HEK293 (cell line): ENCODE measurements at regions not wholly inside any gene's neighbourhood (a gene's known extent, or its start where the extent isn't known, plus 50 kb on each side); places are given as distances from the start of the nearest gene placed in this dataset.

Experiments
- CTCF ChIA-PET: fragments of 350-600 bp; formaldehyde crosslinking; extraction: SDS; loops from one replicate; lab custom pipeline; 2021; ENCODE audit warnings: antibody characterized with exemption; lab: Yijun Ruan, JAX
- POLR2A ChIA-PET: fragments of 300-600 bp; formaldehyde crosslinking; extraction: SDS; loops from one replicate; lab custom pipeline; 2020; ENCODE audit warnings: antibody characterized with exemption, inconsistent platforms; lab: Yijun Ruan, JAX
- H3K27ac ChIP-seq: fragments of 200-500 bp; sonication (Bioruptor generic); 2 replicates; pipeline ENCODE4 v1.5.1; 2014; ENCODE audit warnings: low read depth, low read length, control low read depth, inconsistent platforms; ENCODE audit errors: extremely low read depth
- H3K36me3 ChIP-seq, 2 experiments: fragments of 200-500 bp in 1 of 2; sonication (Bioruptor generic) in 1 of 2; 1 replicate in 1 of 2; 2 replicates in 1 of 2; pipeline ENCODE4 v1.5.1; 2014 to 2017; ENCODE audit warnings: inconsistent platforms in 2 of 2, low read length in 2 of 2; ENCODE audit not compliant: control insufficient read depth in 2 of 2, insufficient read depth in 1 of 2
- H3K4me1 ChIP-seq: fragments of 200-500 bp; sonication (Bioruptor generic); 2 replicates; pipeline ENCODE4 v1.5.1; 2014; ENCODE audit warnings: mild to moderate bottlenecking, low read length, inconsistent platforms; ENCODE audit not compliant: control insufficient read depth, insufficient read depth
- H3K4me3 ChIP-seq: 2 replicates; pipeline ENCODE4 v1.5.1; 2011; ENCODE audit warnings: low read depth, mild to moderate bottlenecking, control low read depth, low read length, moderate library complexity
- H3K9me3 ChIP-seq: fragments of 200-500 bp; sonication (Bioruptor generic); 2 replicates; pipeline ENCODE4 v1.5.1; 2014; ENCODE audit warnings: low read depth, low read length, inconsistent platforms; ENCODE audit not compliant: control insufficient read depth, insufficient read depth
- BCL11A ChIP-seq: fragments of 450-650 bp; formaldehyde crosslinking; IDR thresholded peaks from 2 replicates; pipeline ENCODE4 v1.5.1; 2016; ENCODE audit warnings: low read depth, missing biosample characterization, missing genetic modification characterization
- FEZF1 ChIP-seq: fragments of 450-650 bp; formaldehyde crosslinking; IDR thresholded peaks from 2 replicates; pipeline ENCODE4 v1.5.1; 2016; ENCODE audit warnings: missing biosample characterization, missing genetic modification characterization
- HOXA7 ChIP-seq: sonication (generic); formaldehyde crosslinking; IDR thresholded peaks from 2 replicates; pipeline ENCODE4 v1.8.1; 2022; ENCODE audit warnings: missing genetic modification reagents, borderline replicate concordance
- IKZF3 ChIP-seq: fragments of 450-650 bp; IDR thresholded peaks from 2 replicates; pipeline ENCODE4 v1.5.0; 2018; ENCODE audit warnings: missing biosample characterization, mild to moderate bottlenecking, missing genetic modification characterization, moderate library complexity
- SCRT1 ChIP-seq: fragments of 450-650 bp; formaldehyde crosslinking; IDR thresholded peaks from 2 replicates; pipeline ENCODE4 v1.5.1; 2016; ENCODE audit warnings: missing biosample characterization, missing genetic modification characterization, borderline replicate concordance
- SCRT2 ChIP-seq: fragments of 450-650 bp; formaldehyde crosslinking; IDR thresholded peaks from 2 replicates; pipeline ENCODE4 v1.5.1; 2016; ENCODE audit warnings: missing biosample characterization, missing genetic modification characterization
- TRIM28 ChIP-seq: IDR thresholded peaks from 2 replicates; pipeline ENCODE4 v1.6.1; 2011; ENCODE audit warnings: low read length, control low read depth, borderline replicate concordance
- WT1 ChIP-seq: fragments of 450-650 bp; formaldehyde crosslinking; IDR thresholded peaks from 2 replicates; pipeline ENCODE4 v1.5.1; 2016; ENCODE audit warnings: missing biosample characterization, missing genetic modification characterization
- YY1 ChIP-seq: fragments of 450-650 bp; formaldehyde crosslinking; IDR thresholded peaks from 2 replicates; pipeline ENCODE4 v1.5.1; 2018; ENCODE audit warnings: missing biosample characterization, missing genetic modification characterization
- YY2 ChIP-seq: fragments of 450-650 bp; formaldehyde crosslinking; IDR thresholded peaks from 2 replicates; pipeline ENCODE4 v1.5.1; 2016; ENCODE audit warnings: missing biosample characterization, missing genetic modification characterization
- ZNF132 ChIP-seq: fragments of 450-650 bp; formaldehyde crosslinking; IDR thresholded peaks from 2 replicates; pipeline ENCODE4 v1.5.1; 2017; ENCODE audit warnings: missing biosample characterization, missing genetic modification characterization, borderline replicate concordance
- ZNF16 ChIP-seq: fragments of 450-650 bp; formaldehyde crosslinking; IDR thresholded peaks from 2 replicates; pipeline ENCODE4 v1.5.1; 2016; ENCODE audit warnings: low read depth, missing biosample characterization, missing genetic modification characterization
- ZNF19 ChIP-seq: fragments of 450-650 bp; formaldehyde crosslinking; IDR thresholded peaks from 2 replicates; pipeline ENCODE4; 2016; ENCODE audit warnings: missing biosample characterization, missing genetic modification characterization, low read depth
- ZNF341 ChIP-seq: fragments of 450-650 bp; formaldehyde crosslinking; IDR thresholded peaks from 2 replicates; pipeline ENCODE4; 2016; ENCODE audit warnings: low read depth, missing biosample characterization, missing genetic modification characterization
- ZNF37A ChIP-seq: fragments of 450-650 bp; IDR thresholded peaks from 2 replicates; pipeline ENCODE4 v1.5.1; 2018; ENCODE audit warnings: missing biosample characterization, missing genetic modification characterization
- ZNF404 ChIP-seq: fragments of 450-650 bp; formaldehyde crosslinking; IDR thresholded peaks from 2 replicates; pipeline ENCODE4 v1.5.1; 2017; ENCODE audit warnings: missing biosample characterization, missing genetic modification characterization
- ZNF558 ChIP-seq: fragments of 450-650 bp; formaldehyde crosslinking; IDR thresholded peaks from 2 replicates; pipeline ENCODE4 v1.5.1; 2016; ENCODE audit warnings: missing biosample characterization, missing genetic modification characterization
- ZNF596 ChIP-seq: fragments of 450-650 bp; IDR thresholded peaks from 2 replicates; pipeline ENCODE4 v1.5.0; 2018; ENCODE audit warnings: missing biosample characterization, mild to moderate bottlenecking, missing genetic modification characterization, moderate library complexity
- ZNF664 ChIP-seq: fragments of 450-650 bp; formaldehyde crosslinking; IDR thresholded peaks from 2 replicates; pipeline ENCODE4 v1.5.1; 2016; ENCODE audit warnings: missing biosample characterization, missing genetic modification characterization
- ZNF677 ChIP-seq: fragments of 450-650 bp; IDR thresholded peaks from 2 replicates; pipeline ENCODE4 v1.5.0; 2018; ENCODE audit warnings: missing biosample characterization, mild to moderate bottlenecking, missing genetic modification characterization, moderate library complexity
- ZNF777 ChIP-seq: fragments of 450-650 bp; formaldehyde crosslinking; IDR thresholded peaks from 2 replicates; pipeline ENCODE4 v1.5.1; 2017; ENCODE audit warnings: missing biosample characterization, missing genetic modification characterization, borderline replicate concordance
- ZNF791 ChIP-seq: fragments of 450-650 bp; formaldehyde crosslinking; IDR thresholded peaks from 2 replicates; pipeline ENCODE4 v1.5.1; 2016; ENCODE audit warnings: missing biosample characterization, missing genetic modification characterization
- ZSCAN23 ChIP-seq: fragments of 450-650 bp; formaldehyde crosslinking; IDR thresholded peaks from 2 replicates; pipeline ENCODE4 v1.5.1; 2016; ENCODE audit warnings: missing biosample characterization, missing genetic modification characterization
- TF ChIP-seq, protein P1 (sequence below): fragments of 450-650 bp; formaldehyde crosslinking; conservative IDR thresholded peaks from 2 replicates; pipeline ENCODE4 v1.5.1; 2016; ENCODE audit warnings: low read depth, missing biosample characterization, missing genetic modification characterization
- TF ChIP-seq, protein P2 (sequence below): fragments of 450-650 bp; formaldehyde crosslinking; IDR thresholded peaks from 2 replicates; pipeline ENCODE4 v1.5.1; 2016; ENCODE audit warnings: missing biosample characterization, missing genetic modification characterization, borderline replicate concordance
- TF ChIP-seq, protein P3 (sequence below): fragments of 450-650 bp; formaldehyde crosslinking; IDR thresholded peaks from 2 replicates; pipeline ENCODE4 v1.5.1; 2016; ENCODE audit warnings: missing biosample characterization, missing genetic modification characterization
- TF ChIP-seq, protein P4 (sequence below): fragments of 450-650 bp; formaldehyde crosslinking; IDR thresholded peaks from 2 replicates; pipeline ENCODE4 v1.5.1; 2016; ENCODE audit warnings: missing biosample characterization, missing genetic modification characterization
- TF ChIP-seq, protein P5 (sequence below): fragments of 450-650 bp; formaldehyde crosslinking; IDR thresholded peaks from 2 replicates; pipeline ENCODE4 v1.5.1; 2016; ENCODE audit warnings: missing biosample characterization, missing genetic modification characterization

DNA sequence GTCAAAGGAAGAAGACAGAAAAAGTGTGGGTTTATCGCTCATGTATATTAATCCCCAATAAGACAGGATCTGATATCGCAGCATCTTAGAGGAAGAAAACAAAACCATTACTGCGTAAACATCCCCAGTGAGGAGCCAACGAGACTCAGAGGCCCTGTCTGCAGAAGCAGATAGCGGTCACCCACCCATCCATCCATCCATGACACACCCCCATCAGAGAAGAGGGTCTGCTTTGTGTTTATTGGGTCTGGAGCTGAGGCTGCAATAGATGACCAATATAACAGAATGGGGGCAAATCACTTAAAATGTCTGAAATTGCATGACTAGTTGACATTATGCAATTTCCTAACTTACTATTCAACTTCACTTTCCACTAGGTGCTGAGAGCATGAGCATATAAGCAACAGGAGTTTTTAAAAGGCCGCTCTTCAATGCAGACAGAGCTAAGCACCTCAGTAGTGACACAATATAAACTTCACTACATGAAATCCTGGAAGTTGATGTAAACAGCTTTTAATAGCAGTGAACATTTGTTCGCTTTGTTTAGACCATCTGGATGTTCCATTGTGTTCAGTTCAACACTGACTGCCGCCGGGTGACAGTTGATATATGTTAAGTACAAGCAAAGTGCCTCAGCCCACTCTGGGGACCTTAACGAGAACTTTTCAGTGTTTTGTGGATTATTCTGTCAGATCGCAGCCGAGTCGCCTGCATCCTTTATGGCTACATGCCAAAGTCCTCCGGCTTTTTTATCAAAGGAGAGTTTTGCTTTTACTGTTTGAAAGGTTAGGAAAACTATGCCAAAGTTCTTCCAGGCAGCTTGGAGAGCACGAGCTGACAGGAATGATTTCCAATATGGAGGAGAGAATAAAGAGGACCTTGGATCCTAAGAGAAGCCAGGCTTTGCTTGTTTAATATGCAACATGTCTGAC is 167.5 kb downstream of the ZNF281 start:
- CTCF ChIA-PET: interaction anchor here (0.6 to 1.2 kb wide), 3 partner anchors 13 to 796 kb away, joined by 3 read pairs; no protein-coding TSS in a partner anchor
- H3K4me3 ChIP-seq: no peak overlapping the region
- peak; percentile 53; the same call in 1 of the 2 replicates for TF ChIP-seq SCRT1 (tag by site-specific recombination)
- TF ChIP-seq ZSCAN23 (tag by site-specific recombination): no peak
- TF ChIP-seq, protein P1, sequence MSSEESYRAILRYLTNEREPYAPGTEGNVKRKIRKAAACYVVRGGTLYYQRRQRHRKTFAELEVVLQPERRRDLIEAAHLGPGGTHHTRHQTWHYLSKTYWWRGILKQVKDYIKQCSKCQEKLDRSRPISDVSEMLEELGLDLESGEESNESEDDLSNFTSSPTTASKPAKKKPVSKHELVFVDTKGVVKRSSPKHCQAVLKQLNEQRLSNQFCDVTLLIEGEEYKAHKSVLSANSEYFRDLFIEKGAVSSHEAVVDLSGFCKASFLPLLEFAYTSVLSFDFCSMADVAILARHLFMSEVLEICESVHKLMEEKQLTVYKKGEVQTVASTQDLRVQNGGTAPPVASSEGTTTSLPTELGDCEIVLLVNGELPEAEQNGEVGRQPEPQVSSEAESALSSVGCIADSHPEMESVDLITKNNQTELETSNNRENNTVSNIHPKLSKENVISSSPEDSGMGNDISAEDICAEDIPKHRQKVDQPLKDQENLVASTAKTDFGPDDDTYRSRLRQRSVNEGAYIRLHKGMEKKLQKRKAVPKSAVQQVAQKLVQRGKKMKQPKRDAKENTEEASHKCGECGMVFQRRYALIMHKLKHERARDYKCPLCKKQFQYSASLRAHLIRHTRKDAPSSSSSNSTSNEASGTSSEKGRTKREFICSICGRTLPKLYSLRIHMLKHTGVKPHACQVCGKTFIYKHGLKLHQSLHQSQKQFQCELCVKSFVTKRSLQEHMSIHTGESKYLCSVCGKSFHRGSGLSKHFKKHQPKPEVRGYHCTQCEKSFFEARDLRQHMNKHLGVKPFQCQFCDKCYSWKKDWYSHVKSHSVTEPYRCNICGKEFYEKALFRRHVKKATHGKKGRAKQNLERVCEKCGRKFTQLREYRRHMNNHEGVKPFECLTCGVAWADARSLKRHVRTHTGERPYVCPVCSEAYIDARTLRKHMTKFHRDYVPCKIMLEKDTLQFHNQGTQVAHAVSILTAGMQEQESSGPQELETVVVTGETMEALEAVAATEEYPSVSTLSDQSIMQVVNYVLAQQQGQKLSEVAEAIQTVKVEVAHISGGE (tag by site-specific recombination): no peak
- TF ChIP-seq IKZF3: 0 out of 2 replicates have a peak, but pooled peaks have one; percentile 15
- TF ChIP-seq ZNF16: no peak
- no peak for TF ChIP-seq ZNF341 (tag by site-specific recombination)
- TF ChIP-seq ZNF558 (tag by site-specific recombination): no peak
- no peak for TF ChIP-seq ZNF19 (tag by site-specific recombination)
- TF ChIP-seq, protein P2, sequence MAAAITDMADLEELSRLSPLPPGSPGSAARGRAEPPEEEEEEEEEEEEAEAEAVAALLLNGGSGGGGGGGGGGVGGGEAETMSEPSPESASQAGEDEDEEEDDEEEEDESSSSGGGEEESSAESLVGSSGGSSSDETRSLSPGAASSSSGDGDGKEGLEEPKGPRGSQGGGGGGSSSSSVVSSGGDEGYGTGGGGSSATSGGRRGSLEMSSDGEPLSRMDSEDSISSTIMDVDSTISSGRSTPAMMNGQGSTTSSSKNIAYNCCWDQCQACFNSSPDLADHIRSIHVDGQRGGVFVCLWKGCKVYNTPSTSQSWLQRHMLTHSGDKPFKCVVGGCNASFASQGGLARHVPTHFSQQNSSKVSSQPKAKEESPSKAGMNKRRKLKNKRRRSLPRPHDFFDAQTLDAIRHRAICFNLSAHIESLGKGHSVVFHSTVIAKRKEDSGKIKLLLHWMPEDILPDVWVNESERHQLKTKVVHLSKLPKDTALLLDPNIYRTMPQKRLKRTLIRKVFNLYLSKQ (tag by site-specific recombination): no peak
- no peak for TF ChIP-seq YY2 (tag by site-specific recombination)
- TF ChIP-seq SCRT2: peak; percentile 96
- TF ChIP-seq ZNF791 (tag by site-specific recombination): no peak
- no peak for TF ChIP-seq BCL11A (tag by site-specific recombination)
- TF ChIP-seq, protein P3, sequence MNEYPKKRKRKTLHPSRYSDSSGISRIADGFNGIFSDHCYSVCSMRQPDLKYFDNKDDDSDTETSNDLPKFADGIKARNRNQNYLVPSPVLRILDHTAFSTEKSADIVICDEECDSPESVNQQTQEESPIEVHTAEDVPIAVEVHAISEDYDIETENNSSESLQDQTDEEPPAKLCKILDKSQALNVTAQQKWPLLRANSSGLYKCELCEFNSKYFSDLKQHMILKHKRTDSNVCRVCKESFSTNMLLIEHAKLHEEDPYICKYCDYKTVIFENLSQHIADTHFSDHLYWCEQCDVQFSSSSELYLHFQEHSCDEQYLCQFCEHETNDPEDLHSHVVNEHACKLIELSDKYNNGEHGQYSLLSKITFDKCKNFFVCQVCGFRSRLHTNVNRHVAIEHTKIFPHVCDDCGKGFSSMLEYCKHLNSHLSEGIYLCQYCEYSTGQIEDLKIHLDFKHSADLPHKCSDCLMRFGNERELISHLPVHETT (tag by site-specific recombination): no peak
- TF ChIP-seq ZNF664 (tag by site-specific recombination): no peak
- TF ChIP-seq ZNF677: no peak
- no peak for TF ChIP-seq ZNF132 (tag by site-specific recombination)
- no peak for TF ChIP-seq ZNF596 (tag by site-specific recombination)
- no peak for TF ChIP-seq HOXA7 (CRISPR knock-in tag)
- TF ChIP-seq ZNF404 (tag by site-specific recombination): no peak
- TF ChIP-seq, protein P4, sequence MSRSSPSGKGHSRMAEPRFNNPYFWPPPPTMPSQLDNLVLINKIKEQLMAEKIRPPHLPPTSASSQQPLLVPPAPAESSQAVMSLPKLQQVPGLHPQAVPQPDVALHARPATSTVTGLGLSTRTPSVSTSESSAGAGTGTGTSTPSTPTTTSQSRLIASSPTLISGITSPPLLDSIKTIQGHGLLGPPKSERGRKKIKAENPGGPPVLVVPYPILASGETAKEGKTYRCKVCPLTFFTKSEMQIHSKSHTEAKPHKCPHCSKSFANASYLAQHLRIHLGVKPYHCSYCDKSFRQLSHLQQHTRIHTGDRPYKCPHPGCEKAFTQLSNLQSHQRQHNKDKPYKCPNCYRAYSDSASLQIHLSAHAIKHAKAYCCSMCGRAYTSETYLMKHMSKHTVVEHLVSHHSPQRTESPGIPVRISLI (tag by site-specific recombination): no peak
- TF ChIP-seq WT1 (tag by site-specific recombination): peak; percentile 54; the same call in 1 of the 2 replicates
- no peak for TF ChIP-seq ZNF37A (tag by site-specific recombination)
- TF ChIP-seq, protein P5, sequence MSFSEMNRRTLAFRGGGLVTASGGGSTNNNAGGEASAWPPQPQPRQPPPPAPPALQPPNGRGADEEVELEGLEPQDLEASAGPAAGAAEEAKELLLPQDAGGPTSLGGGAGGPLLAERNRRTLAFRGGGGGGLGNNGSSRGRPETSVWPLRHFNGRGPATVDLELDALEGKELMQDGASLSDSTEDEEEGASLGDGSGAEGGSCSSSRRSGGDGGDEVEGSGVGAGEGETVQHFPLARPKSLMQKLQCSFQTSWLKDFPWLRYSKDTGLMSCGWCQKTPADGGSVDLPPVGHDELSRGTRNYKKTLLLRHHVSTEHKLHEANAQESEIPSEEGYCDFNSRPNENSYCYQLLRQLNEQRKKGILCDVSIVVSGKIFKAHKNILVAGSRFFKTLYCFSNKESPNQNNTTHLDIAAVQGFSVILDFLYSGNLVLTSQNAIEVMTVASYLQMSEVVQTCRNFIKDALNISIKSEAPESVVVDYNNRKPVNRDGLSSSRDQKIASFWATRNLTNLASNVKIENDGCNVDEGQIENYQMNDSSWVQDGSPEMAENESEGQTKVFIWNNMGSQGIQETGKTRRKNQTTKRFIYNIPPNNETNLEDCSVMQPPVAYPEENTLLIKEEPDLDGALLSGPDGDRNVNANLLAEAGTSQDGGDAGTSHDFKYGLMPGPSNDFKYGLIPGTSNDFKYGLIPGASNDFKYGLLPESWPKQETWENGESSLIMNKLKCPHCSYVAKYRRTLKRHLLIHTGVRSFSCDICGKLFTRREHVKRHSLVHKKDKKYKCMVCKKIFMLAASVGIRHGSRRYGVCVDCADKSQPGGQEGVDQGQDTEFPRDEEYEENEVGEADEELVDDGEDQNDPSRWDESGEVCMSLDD (tag by site-specific recombination): no peak
- peak; percentile 60; the same call in 1 of the 2 replicates for TF ChIP-seq YY1 (tag by site-specific recombination)
- TF ChIP-seq TRIM28: peak; percentile 63; the same call in 1 of the 2 replicates
- TF ChIP-seq FEZF1 (tag by site-specific recombination): peak; percentile 90
- no peak for TF ChIP-seq ZNF777 (tag by site-specific recombination)

More for the DNA sequence above, 167.5 kb downstream of the ZNF281 start:
- POLR2A ChIA-PET: no interaction called here
- Histone ChIP-seq H3K36me3 (no peaks in the 10 kb centered on the region), H3K4me1 (no peaks in the 10 kb centered on the region), H3K9me3 (no peaks in the 10 kb centered on the region), H3K27ac (peak overlapping the region; percentile 48; the same call in 1 of the 2 replicates)
